Activated CD8-positive, alpha-beta T cell treated with anti-CD3 and anti-CD28 coated beads for 36 hours (primary cell): ENCODE measurements at regions not wholly inside any gene's neighbourhood (a gene's known extent, or its start where the extent isn't known, plus 50 kb on each side); places are given as distances from the start of the nearest gene placed in this dataset.

Source experiments
- ATAC-seq: fragments of 200-7000 bp; cut with Tn5 transposase; one replicate; pipeline ENCODE4 v1.10.0; 2021; ENCODE audit warnings: mild to moderate bottlenecking, moderate library complexity
- CTCF ChIA-PET: fragments of 350-600 bp; sonication (Branson Sonifier 250); formaldehyde crosslinking; loops from one replicate; lab custom pipeline; 2021; ENCODE audit warnings: antibody characterized with exemption; lab: Charles Lee
- POLR2A ChIA-PET: fragments of 350-600 bp; sonication (Branson Sonifier 250); formaldehyde crosslinking; loops from one replicate; lab custom pipeline; 2021; ENCODE audit warnings: antibody characterized with exemption; lab: Charles Lee
- DNase-seq: peaks from one replicate; pipeline ENCODE4 v3.0.0-alpha.2; 2020
- H3K27ac Mint-ChIP-seq: one replicate; pipeline ENCODE4 v1.8.0; 2021; ENCODE audit warnings: mild to moderate bottlenecking, mixed read lengths
- H3K27me3 Mint-ChIP-seq: one replicate; pipeline ENCODE4 v1.8.0; 2021; ENCODE audit warnings: mixed read lengths
- H3K36me3 Mint-ChIP-seq: one replicate; pipeline ENCODE4 v1.8.0; 2021; ENCODE audit warnings: low read depth, mixed read lengths
- H3K4me1 Mint-ChIP-seq: one replicate; pipeline ENCODE4 v1.8.0; 2021; ENCODE audit warnings: low read depth, mixed read lengths
- H3K4me3 Mint-ChIP-seq: one replicate; pipeline ENCODE4 v1.8.0; 2021; ENCODE audit warnings: mild to moderate bottlenecking, moderate library complexity, mixed read lengths
- H3K9me3 Mint-ChIP-seq: one replicate; pipeline ENCODE4 v1.8.0; 2021; ENCODE audit warnings: mixed read lengths
- CTCF ChIP-seq: fragments of 200-600 bp; IDR thresholded peaks from one replicate; pipeline ENCODE4 v1.8.0; 2022; ENCODE audit warnings: antibody characterized with exemption, mild to moderate bottlenecking
- intact Hi-C: fragments of 100-400 bp; cut with micrococcal nuclease; formaldehyde crosslinking; loops from one replicate; pipeline ENCODE4 v1.10.0; 2022

DNA sequence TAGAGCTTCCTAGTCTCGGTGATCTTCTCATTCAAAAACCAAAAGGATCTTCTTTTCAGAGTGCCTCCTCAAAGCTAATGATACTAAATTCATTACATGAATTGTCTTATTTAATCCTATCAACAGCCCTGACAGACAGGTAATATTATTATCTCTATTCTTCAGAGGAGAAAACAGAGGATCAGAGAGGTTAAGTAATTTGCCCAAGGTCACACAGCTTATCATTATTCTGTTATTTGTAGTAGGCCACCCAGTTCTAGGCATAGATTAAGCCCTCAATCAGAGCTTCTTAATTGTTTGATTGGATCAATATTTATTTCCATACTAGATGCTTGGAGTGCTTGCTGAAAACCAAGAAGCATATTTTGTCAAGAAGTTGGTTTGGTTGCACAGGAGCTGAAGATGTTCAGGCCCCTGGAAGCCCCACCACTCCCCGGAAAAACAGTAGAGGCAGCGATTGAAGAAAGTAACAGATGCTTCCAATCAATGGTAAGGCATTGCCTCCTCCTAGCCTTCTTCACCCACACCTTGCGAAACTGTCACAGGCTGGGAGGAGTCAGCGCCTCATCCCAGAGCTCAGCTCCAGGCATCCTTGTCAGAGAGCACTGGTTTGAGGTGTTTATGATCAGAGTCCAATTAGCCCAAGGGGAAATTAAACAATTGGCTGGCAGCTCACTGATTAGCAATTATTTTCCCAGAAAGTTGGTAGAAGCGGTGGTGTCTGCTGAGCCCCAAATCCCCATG is 487.2 kb downstream of the BCL11A start:
- DNase-seq (no peak), ATAC-seq (no peak)
- H3K4me1 Mint-ChIP-seq: no peaks in the 10 kb centered on the region
- CTCF ChIA-PET: no interaction called here
- H3K27ac Mint-ChIP-seq: no peak overlapping the region
- POLR2A ChIA-PET: no interaction called here
- H3K4me3 Mint-ChIP-seq: no peak overlapping the region
- no peaks in the 10 kb centered on the region for H3K36me3 Mint-ChIP-seq
- intact Hi-C loops: no loop called here
- TF ChIP-seq CTCF: no peak
- no peaks in the 10 kb centered on the region for H3K9me3 Mint-ChIP-seq
- no peaks in the 10 kb centered on the region for H3K27me3 Mint-ChIP-seq

- intact Hi-C loops: no loop called here
- Mint-ChIP-seq H3K9me3 (no peaks in the 10 kb centered on the region), H3K36me3 (no peaks in the 10 kb centered on the region), H3K4me3 (no peak overlapping the region), H3K4me1 (no peaks in the 10 kb centered on the region), H3K27ac (no peak overlapping the region), H3K27me3 (no peaks in the 10 kb centered on the region)
- no peak for TF ChIP-seq CTCF
- ATAC-seq (no peak), DNase-seq (no peak)
- ChIA-PET POLR2A (no interaction called here), CTCF (no interaction called here)
These were observed 488.6 kb downstream of the BCL11A start for GRCh38 chr2:60064687-60065389.

DNA sequence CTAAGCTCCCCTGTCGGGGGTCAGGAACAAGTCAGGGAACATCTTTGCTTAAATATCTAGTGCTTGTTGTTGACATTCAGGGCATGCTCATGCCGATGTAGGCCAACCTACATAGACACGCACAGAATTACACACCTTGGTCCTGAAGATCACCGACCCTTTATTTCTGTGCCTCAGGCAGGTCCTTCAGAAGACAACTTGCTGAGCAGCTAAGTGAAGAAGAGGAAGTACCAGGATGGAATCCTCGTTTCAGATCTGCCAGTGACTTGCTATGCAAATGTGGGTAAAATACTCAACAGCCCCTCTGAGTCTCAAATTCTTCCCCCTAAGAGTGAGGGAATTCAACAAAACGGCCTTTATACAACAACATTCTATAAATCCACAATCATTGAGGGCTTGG is 494.7 kb downstream of the BCL11A start:
- ATAC-seq (no peak), DNase-seq (no peak)
- H3K9me3 Mint-ChIP-seq: no peaks in the 10 kb centered on the region
- no peak for TF ChIP-seq CTCF
- H3K4me3 Mint-ChIP-seq: no peak overlapping the region
- ChIA-PET POLR2A (no interaction called here), CTCF (no interaction called here)
- intact Hi-C loops: no loop called here
- no peaks in the 10 kb centered on the region for H3K36me3 Mint-ChIP-seq
- no peaks in the 10 kb centered on the region for H3K4me1 Mint-ChIP-seq
- H3K27ac Mint-ChIP-seq: no peak overlapping the region
- H3K27me3 Mint-ChIP-seq: no peaks in the 10 kb centered on the region

- H3K27me3 Mint-ChIP-seq: no peaks in the 10 kb centered on the region
- intact Hi-C loops: no loop called here
- H3K36me3 Mint-ChIP-seq: no peaks in the 10 kb centered on the region
- CTCF ChIA-PET: no interaction called here
- no peak for DNase-seq
- H3K4me3 Mint-ChIP-seq: no peak overlapping the region
- H3K4me1 Mint-ChIP-seq: no peaks in the 10 kb centered on the region
- H3K9me3 Mint-ChIP-seq: no peaks in the 10 kb centered on the region
- TF ChIP-seq CTCF: no peak
- ATAC-seq: no peak
- POLR2A ChIA-PET: interaction anchor here (0.6 kb wide), 1 partner anchor 486 kb away, joined by 3 read pairs; no protein-coding TSS in a partner anchor
- H3K27ac Mint-ChIP-seq: no peak overlapping the region
These were observed 498.7 kb downstream of the BCL11A start for GRCh38 chr2:60054571-60055340.

DNA sequence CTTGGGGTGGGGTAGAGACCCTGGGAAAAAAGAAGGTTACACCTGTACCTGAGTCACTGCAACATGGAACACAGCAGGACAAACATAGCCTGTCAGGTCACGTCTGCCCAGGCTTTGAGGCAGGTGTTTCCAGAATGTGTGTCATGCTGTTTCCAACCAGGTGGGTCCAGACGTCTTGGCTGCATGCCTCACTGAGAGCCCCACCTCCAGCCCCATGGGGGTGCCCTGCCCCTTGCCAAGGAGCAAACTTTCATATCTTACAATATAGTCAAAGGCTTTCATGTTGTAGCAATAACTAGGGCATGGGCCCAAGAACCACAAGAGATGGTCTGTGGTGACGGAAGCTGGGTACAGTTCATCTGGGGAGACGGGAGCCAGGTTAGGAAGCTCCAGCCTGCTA is 499.7 kb downstream of the BCL11A start:
- no peak overlapping the region for H3K27ac Mint-ChIP-seq
- H3K4me3 Mint-ChIP-seq: no peak overlapping the region
- ChIA-PET POLR2A (interaction anchor here (0.6 kb wide), 1 partner anchor 485 kb away, joined by 3 read pairs; no protein-coding TSS in a partner anchor), CTCF (no interaction called here)
- H3K4me1 Mint-ChIP-seq: no peaks in the 10 kb centered on the region
- intact Hi-C loops: no loop called here
- DNase-seq (no peak), ATAC-seq (no peak)
- no peaks in the 10 kb centered on the region for H3K27me3 Mint-ChIP-seq
- TF ChIP-seq CTCF: no peak
- no peaks in the 10 kb centered on the region for H3K9me3 Mint-ChIP-seq
- no peaks in the 10 kb centered on the region for H3K36me3 Mint-ChIP-seq
